Muscle of back (tissue), 3 donors: ENCODE measurements at regions not wholly inside any gene's neighbourhood (a gene's known extent, or its start where the extent isn't known, plus 50 kb on each side); places are given as distances from the start of the nearest gene placed in this dataset.
"Not testable (repeated sequence)": the region's sequence is repeated elsewhere in the genome, so short reads cannot be mapped to it uniquely, and the experiment has no call there.

Experiments
- DNase-seq, 3 donors: peaks; one replicate each; pipeline versions ENCODE4 v3.0.0 to v3.0.0-alpha.2; 2013

DNA sequence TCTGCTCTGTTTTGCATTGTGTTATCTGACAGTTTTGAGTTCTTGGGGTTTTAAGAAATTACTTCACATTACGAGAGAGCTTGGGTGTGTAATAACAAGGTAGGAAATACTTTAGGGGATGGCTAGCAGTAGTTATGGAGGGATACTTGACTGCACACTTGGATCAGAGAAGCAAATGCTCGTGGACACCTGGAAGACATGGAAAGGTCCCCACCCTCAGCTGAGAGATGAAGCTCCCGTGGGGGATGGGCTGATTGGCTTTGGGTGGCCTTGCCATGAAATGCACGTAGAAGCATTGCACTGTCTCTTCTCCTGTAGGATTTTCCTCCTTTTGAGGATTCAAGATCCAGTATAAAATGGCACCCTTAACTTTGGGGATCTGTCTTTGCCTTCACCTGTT is 61.5 kb upstream of the UNC93A start:
- DNase-seq = no peak

DNA sequence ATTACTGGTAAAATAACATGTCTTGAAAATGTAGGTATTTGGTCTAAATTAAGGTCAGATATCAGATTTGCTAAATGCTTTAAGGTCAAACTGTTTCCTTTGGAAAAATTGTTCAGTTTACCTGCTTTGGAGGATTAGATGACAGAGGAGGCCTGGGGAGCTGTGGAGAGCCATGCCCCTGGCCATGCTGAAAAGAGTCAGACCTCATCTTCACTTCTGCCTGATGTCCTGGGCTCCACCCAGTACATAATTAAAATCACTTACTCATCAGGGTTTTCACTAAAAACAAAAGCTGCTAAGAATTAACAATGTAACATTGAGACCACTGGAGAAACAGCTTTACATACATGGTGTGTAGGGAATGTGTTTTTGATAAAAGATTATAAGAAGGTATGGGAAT is 60.8 kb upstream of the UNC93A start:
- DNase-seq = no peak

DNA sequence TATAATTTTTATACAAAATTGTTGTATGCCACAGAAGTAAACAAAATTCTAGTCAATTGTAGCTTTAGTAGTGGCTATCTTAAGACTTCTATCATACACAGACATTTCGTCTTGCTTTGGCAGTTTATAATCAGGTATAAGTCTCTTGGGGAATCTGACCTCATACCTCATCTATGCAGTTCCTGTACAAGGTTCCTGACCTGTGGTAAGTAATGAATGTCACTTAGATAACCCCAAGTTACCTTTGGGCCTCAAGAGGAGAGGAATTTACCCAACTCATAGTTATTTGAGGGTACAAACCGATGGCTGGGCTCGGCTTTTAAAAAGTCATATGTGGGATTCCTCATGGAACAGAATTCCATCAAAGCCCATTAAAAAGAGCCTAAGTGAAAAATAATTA is 58.8 kb upstream of the UNC93A start:
- no peak for DNase-seq

DNA sequence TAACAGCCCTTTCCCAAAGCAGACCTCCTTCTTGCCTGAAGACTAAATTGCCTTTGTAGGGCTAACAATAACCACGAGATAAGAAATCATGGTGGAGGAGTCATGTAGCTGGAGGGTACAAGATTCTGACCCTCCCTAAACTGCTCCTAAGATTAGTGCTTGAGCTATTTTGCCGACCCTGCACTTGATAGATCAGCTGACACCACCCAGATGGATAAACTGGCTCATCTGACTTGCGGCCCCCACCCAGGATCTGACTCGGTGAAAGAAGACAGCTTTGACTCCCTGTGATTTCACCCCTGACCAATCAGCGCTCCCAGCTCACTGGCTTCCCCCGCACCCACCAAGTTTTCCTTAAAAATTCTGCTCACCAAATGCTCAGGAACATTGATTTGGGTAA is 57.6 kb upstream of the UNC93A start:
- no peak for DNase-seq

DNA sequence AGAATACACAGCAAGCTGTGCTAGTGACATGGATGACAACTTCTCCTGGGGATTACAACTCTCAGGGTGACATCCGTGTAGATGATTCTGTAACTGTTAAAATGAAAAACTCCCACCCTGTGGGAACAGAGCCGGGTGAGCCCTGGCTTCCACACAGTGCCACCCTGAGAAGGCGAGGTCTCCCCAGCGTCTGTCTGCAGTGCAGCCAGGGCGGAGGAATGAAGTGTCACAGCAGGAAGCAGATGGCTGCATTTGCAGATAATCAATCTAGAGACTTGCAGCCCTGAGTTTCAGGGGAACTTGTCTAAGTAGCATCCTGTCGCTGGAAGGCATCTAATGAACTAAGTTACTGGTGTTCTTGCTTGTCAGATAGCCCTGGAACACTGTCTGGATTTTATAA is 56.5 kb upstream of the UNC93A start:
- DNase-seq = not testable (repeated sequence)

DNA sequence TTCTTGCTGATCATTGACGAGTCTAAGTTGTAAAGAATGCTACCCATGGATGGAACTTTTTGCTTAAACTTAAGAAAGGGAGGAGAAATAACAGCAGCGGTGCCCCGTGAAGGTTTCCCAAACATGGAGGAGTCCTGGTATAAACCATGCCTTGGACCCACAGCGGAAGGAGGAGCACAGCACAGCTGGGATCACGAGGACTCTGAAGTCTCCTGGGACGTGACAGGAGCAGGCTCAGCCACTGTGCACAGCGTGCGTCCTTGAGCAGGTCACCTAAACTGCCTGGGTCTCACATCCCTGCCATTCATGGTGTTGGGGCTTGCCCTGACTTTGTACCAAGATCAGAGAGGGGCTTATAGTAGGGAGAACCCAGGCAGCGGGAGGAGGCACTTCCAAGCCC is 56.1 kb upstream of the UNC93A start:
- no peak for DNase-seq

DNA sequence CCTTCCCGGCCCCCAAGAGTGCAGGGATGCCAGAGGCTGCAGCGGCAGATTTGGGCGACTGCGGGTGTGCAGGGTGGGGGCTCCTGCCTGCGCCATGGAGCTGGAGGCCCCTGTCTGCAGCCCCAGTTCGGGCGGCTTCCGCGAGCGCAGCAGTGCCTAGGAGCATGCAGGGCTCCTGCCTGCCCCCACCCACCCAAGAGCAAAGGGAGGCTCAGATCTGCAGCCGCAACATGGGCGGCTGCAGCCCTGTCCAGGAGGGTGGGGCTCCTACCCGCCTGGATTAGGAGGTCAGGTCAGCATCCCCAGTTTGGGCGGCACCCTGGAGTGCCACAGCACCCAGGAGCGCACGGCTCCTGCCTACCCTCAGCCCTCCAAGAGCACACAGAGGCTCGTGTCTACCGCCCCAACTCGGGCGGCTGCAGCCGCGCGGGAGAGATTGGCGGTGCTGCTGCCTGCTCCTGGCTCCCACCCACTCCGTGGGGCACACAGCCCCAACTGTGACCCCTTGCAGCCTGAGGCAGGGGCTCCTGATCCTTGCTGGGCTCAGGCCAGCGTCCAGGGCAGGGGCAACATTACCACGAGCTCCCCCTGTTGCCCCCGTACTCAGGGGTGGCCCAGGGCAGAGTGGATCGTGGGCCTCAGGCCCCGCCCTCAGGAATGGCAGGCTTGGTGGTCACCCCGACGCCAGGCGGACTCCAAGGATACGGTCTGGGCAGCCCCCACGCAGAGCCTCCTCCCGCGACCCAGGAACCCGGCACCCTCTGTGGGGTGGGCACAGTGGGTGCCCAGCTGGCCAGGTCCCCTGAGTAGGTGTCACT is 55.5 kb upstream of the UNC93A start:
- DNase-seq = no peak

DNA sequence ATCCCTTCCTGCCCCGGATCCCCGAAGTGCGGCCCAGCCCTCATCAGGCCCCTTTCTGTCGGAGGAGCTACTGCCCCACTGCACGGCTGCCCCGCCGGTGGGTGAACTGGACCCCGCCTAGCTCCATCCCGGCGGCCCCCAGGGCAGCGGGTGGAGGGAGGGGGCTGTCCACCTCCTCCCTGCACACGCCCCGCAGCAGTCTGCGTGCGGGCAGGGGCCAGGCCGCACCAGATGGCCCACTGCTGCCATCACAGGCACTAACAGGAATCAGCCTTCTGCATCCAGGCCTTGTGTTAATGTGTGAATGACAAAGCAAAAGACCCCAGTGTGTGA is 54.9 kb upstream of the UNC93A start:
- DNase-seq = no peak

DNA sequence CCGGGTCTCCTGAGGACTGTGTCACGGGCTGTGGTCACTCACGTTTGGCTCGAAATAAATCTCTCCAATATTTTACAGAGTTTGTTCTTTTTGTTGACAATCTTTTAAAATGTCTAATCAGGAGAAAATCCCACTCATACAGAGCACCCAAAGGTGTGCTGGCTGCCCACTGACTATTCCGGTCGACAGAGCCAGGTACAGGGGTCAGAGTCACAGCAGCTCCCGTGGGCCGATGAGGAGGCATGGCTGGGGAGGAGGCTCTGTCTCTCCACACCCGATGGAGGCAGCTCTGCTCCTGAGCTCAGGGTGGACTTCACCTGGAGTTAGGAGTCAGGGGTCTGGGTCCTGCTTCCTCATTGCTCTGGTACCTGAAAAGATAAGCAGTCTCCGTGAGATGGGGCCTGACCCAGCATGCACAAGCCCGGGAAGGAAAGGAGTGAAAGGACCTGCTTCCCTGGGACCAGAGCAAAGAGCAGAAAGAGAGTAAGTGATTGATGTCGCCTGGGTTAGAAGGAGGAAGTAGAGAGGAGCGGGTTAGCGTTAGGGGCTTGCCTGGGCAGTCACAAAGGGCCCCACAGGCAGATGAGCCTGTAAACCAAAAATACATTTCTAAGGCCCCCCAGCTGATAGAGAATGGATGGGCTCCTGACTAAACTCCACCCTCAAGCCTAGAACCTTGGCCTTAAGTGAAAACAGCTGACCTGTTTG is 53.5 kb upstream of the UNC93A start:
- no peak for DNase-seq

DNA sequence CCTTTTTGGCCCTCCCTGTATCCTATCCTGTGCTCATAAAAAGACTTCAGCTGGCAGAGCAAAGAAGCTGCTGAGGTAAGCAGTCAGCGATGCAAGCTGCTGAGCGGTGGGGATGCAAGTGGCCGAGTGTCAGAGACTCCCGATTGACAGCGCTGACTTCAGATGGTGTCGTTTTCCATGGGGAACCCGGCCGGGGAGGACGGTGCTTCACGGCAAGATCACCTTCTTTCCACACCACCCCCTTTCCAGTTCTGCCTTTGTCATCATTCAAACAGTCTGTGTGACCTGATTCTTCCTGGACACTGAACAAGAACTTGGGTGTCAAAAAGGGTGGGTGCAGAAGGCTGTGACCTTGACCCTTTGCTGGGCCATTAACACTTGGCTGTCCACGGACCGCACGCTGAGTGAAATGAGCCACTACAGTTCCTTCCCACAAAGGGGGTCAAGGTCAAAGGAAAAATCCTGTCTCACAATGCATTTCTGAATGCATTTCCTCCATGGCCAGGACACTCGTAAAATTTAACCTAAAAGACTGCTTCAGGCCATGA is 52.9 kb upstream of the UNC93A start:
- DNase-seq = peak; percentile 10 to 36 (median 24)

DNA sequence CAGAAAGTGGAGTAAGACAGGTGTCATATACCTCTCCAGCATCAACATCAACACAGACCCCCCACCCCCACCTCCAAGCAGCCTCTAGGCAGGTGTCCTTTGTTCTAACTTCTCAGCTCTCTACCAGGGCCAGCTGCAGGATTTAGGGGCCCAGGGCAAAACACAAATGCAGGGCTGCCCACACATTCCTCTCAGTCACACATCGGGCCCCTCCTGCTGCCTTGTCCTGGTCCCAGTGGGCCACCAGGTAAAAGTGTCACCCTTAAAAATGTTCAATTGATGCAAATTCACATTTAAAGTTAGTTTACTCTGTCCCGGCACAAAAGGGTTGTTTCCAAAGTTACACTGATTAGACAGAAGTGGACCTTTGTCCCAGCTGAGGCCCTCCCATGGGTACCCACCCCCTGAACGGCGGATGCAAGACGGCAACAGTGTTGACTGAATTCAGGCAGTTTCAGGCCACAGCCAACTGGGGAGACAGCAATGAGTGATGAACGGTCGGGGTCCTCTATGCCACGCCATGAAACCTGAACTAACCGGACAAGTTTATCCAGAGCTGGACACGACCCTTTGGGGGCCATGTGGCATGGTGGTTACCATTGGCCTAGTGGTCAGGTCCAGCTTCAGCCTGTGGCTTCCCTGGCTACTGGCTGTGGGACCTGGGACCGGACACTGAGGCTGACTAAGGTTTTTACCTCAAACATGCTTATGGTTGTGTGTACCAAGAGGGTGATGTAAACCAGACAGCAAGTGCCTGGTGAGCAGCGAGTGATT is 52.2 kb upstream of the UNC93A start:
- no peak for DNase-seq

DNA sequence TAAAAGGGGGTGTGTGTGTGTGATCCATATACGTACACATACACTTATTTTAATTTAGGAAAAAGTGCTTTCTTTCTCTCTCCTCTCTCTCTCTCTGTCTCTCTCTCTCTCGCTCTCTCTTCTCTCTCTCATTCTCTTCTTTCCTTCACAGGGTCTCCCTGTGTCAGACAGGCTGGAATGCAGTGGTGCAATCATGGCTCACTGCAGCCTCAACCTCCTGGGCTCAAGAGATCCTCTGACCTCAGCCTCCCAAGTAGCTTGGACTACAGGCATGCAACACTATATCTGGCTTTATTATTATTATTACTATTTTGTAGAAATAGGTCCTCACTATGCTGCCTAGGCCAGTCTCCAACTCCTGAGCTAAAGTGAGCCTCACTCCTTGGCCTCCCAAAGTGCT is 51.6 kb upstream of the UNC93A start:
- DNase-seq = not testable (repeated sequence)

DNA sequence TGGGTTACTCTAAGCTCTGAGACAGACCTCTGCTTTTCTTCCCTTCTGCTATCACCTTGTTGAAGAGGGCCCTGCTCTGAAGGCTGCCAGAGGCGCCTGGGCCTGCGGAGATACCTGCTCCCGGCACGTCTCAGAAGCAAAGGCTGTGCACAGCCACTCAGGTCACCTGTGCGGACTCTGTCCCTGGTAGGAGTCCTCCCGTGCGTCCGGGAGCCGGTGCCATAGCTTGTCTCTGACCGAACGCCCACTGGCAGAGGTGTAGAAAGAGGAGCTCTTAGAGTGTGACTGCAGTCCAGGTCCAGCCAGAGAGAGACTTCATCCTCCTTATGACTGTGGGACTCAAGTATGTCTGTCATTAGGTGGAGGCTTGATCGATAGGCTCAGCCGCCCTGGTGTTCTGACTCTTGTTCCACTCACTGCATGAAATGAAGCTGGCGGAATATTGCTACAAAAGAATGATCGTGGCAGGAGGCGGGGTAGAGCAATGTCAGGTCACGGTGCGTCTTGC is 51.0 kb upstream of the UNC93A start:
- no peak for DNase-seq
